ENCODE measurements at regions not wholly inside any gene's neighbourhood (a gene's known extent, or its start where the extent isn't known, plus 50 kb on each side); places are given as distances from the start of the nearest gene placed in this dataset.

GRCh38 chr3:40618158-40618557, 93.4 kb downstream of the ZNF621 start:
- Histone ChIP-seq H3K27me3 (no peaks in the 10 kb centered on the region), H3K4me3 (ENCODE audit: low read depth, low read length) (no peak overlapping the region), H3K36me3 (no peaks in the 10 kb centered on the region), H3K4me1 (no peaks in the 10 kb centered on the region), H3K9me3 (no peaks in the 10 kb centered on the region)
- TF ChIP-seq CTCF (IDR thresholded peaks at IDR 0.05; ENCODE audit: low read depth, low read length): no peak
- DNase-seq: no peak

- no peak for DNase-seq
Measured at GRCh38 chr3:40620151-40620550, 95.4 kb downstream of the ZNF621 start.

GRCh38 chr3:40621252-40621651, 96.5 kb downstream of the ZNF621 start:
- Histone ChIP-seq H3K36me3 (no peaks in the 10 kb centered on the region), H3K4me1 (no peaks in the 10 kb centered on the region), H3K4me3 (ENCODE audit: low read depth, low read length) (no peak overlapping the region), H3K27me3 (no peaks in the 10 kb centered on the region), H3K9me3 (no peaks in the 10 kb centered on the region)
- no peak for DNase-seq
- TF ChIP-seq CTCF (IDR thresholded peaks at IDR 0.05; ENCODE audit: low read depth, low read length): no peak

More at GRCh38 chr3:40620151-40620550, 95.4 kb downstream of the ZNF621 start:
- H3K9me3 ChIP-seq: no peaks in the 10 kb centered on the region
- no peak for TF ChIP-seq CTCF (IDR thresholded peaks at IDR 0.05; ENCODE audit: low read depth, low read length)
- H3K27me3 ChIP-seq: no peaks in the 10 kb centered on the region
- H3K4me1 ChIP-seq: no peaks in the 10 kb centered on the region
- H3K4me3 ChIP-seq (ENCODE audit: low read depth, low read length): no peak overlapping the region
- no peaks in the 10 kb centered on the region for H3K36me3 ChIP-seq

GRCh38 chr3:40623567-40623966, 98.8 kb downstream of the ZNF621 start:
- Histone ChIP-seq H3K27me3 (no peaks in the 10 kb centered on the region), H3K9me3 (no peaks in the 10 kb centered on the region), H3K4me3 (ENCODE audit: low read depth, low read length) (no peak overlapping the region), H3K4me1 (no peaks in the 10 kb centered on the region), H3K36me3 (no peaks in the 10 kb centered on the region)
- DNase-seq: no peak
- no peak for TF ChIP-seq CTCF (IDR thresholded peaks at IDR 0.05; ENCODE audit: low read depth, low read length)

- no peak for DNase-seq
- Histone ChIP-seq H3K4me3 (ENCODE audit: low read depth, low read length) (no peak overlapping the region), H3K36me3 (no peaks in the 10 kb centered on the region)
Measured at GRCh38 chr3:40624189-40624769, 99.5 kb downstream of the ZNF621 start.

More at GRCh38 chr3:40624189-40624769, 99.5 kb downstream of the ZNF621 start:
- TF ChIP-seq CTCF (IDR thresholded peaks at IDR 0.05; ENCODE audit: low read depth, low read length): no peak
- Histone ChIP-seq H3K9me3 (no peaks in the 10 kb centered on the region), H3K4me1 (no peaks in the 10 kb centered on the region), H3K27me3 (no peaks in the 10 kb centered on the region)
